HuH-7.5 (cell line): ENCODE measurements at regions not wholly inside any gene's neighbourhood (a gene's known extent, or its start where the extent isn't known, plus 50 kb on each side); places are given as distances from the start of the nearest gene placed in this dataset.
"Not testable (repeated sequence)": the region's sequence is repeated elsewhere in the genome, so short reads cannot be mapped to it uniquely, and the experiment has no call there.

ENCODE experiments used
- DNase-seq: peaks from one replicate; pipeline ENCODE4 v3.0.0; 2011; ENCODE audit warnings: low spot score

- DNase-seq = no peak
Measured at GRCh38 chr6:85961125-85961524, 318.4 kb upstream of the SYNCRIP start.

- no peak for DNase-seq
Measured at GRCh38 chr6:85948481-85948880, 305.8 kb upstream of the SYNCRIP start.

GRCh38 chr6:85945459-85946185, 302.9 kb upstream of the SYNCRIP start:
- DNase-seq = no peak

GRCh38 chr6:85944776-85945175, 302.1 kb upstream of the SYNCRIP start:
- no peak for DNase-seq

GRCh38 chr6:85942844-85943243, 300.2 kb upstream of the SYNCRIP start:
- DNase-seq = no peak

GRCh38 chr6:85936916-85937315, 294.2 kb upstream of the SYNCRIP start:
- no peak for DNase-seq

GRCh38 chr6:85923013-85923430, 280.3 kb upstream of the SYNCRIP start:
- peak; percentile 27 for DNase-seq

- DNase-seq = no peak
Measured at GRCh38 chr6:85920782-85921181, 278.1 kb upstream of the SYNCRIP start.

GRCh38 chr6:85917522-85917921, 274.8 kb upstream of the SYNCRIP start:
- no peak for DNase-seq

GRCh38 chr6:85913001-85913400, 270.3 kb upstream of the SYNCRIP start:
- no peak for DNase-seq

- DNase-seq = no peak
Measured at GRCh38 chr6:85912582-85912981, 269.9 kb upstream of the SYNCRIP start.

- DNase-seq = no peak
Measured at GRCh38 chr6:85911067-85911466, 268.4 kb upstream of the SYNCRIP start.

- DNase-seq = not testable (repeated sequence)
Measured at GRCh38 chr6:85908120-85908519, 265.4 kb upstream of the SYNCRIP start.

- DNase-seq = no peak
Measured at GRCh38 chr6:85892346-85892745, 249.7 kb upstream of the SYNCRIP start.

GRCh38 chr6:85887461-85887860, 244.8 kb upstream of the SYNCRIP start:
- DNase-seq = no peak

- DNase-seq = no peak
Measured at GRCh38 chr6:85868685-85869084, 226.0 kb upstream of the SYNCRIP start.

GRCh38 chr6:85867595-85867994, 224.9 kb upstream of the SYNCRIP start:
- DNase-seq = no peak

GRCh38 chr6:85866758-85867401, 224.2 kb upstream of the SYNCRIP start:
- DNase-seq = no peak

GRCh38 chr6:85866370-85866730, 223.7 kb upstream of the SYNCRIP start:
- DNase-seq = no peak

- no peak for DNase-seq
Measured at GRCh38 chr6:85865420-85866369, 223.0 kb upstream of the SYNCRIP start.

- DNase-seq = no peak
Measured at GRCh38 chr6:85864453-85865401, 222.0 kb upstream of the SYNCRIP start.

- no peak for DNase-seq
Measured at GRCh38 chr6:85856235-85856634, 213.5 kb upstream of the SYNCRIP start.
